KMS-11 (cell line): ENCODE measurements at regions not wholly inside any gene's neighbourhood (a gene's known extent, or its start where the extent isn't known, plus 50 kb on each side); places are given as distances from the start of the nearest gene placed in this dataset.

ENCODE experiments used
- H2AFZ ChIP-seq: fragments of 200-600 bp; sonication (generic); 2 replicates; pipeline ENCODE4 v1.6.1; 2016; ENCODE audit warnings: antibody characterized with exemption, mixed run types, low read depth
- H3K27ac ChIP-seq: fragments of 200-600 bp; sonication (generic); 2 replicates; pipeline ENCODE4 v1.6.1; 2016; ENCODE audit warnings: mild to moderate bottlenecking, mixed run types
- H3K27me3 ChIP-seq: fragments of 200-600 bp; sonication (generic); 2 replicates; pipeline ENCODE4 v1.6.1; 2017; ENCODE audit warnings: mild to moderate bottlenecking, low read depth, mixed run types, moderate library complexity; ENCODE audit not compliant: insufficient read depth
- H3K36me3 ChIP-seq: fragments of 200-600 bp; sonication (generic); 2 replicates; pipeline ENCODE4 v1.6.1; 2017; ENCODE audit warnings: mild to moderate bottlenecking, mixed run types; ENCODE audit not compliant: insufficient read depth
- H3K4me1 ChIP-seq: fragments of 200-600 bp; sonication (generic); 2 replicates; pipeline ENCODE4 v1.6.1; 2016; ENCODE audit warnings: mild to moderate bottlenecking, low read depth, mixed run types; ENCODE audit not compliant: poor library complexity, severe bottlenecking
- H3K4me2 ChIP-seq: fragments of 200-600 bp; sonication (generic); 2 replicates; pipeline ENCODE4 v1.7.0; 2016; ENCODE audit warnings: mild to moderate bottlenecking, mixed run types
- H3K4me3 ChIP-seq: fragments of 200-600 bp; sonication (generic); IDR thresholded peaks from 2 replicates; pipeline ENCODE4 v1.6.1; 2017; ENCODE audit warnings: low read depth, low read length, mixed read lengths; ENCODE audit not compliant: insufficient read depth
- H3K79me2 ChIP-seq: fragments of 200-600 bp; sonication (generic); 2 replicates; pipeline ENCODE4 v1.6.1; 2016; ENCODE audit warnings: low read depth, mixed run types; ENCODE audit not compliant: insufficient read depth
- H3K9ac ChIP-seq: fragments of 200-600 bp; sonication (generic); 2 replicates; pipeline ENCODE4 v1.6.1; 2016; ENCODE audit warnings: mild to moderate bottlenecking, mixed run types
- H4K20me1 ChIP-seq: fragments of 200-600 bp; sonication (generic); 2 replicates; pipeline ENCODE4 v1.6.1; 2016; ENCODE audit warnings: mild to moderate bottlenecking, mixed run types; ENCODE audit not compliant: insufficient read depth
- CTCF ChIP-seq: fragments of 200-600 bp; sonication (generic); conservative IDR thresholded peaks from 2 replicates; pipeline ENCODE4 v1.6.1; 2017; ENCODE audit warnings: low read depth, mild to moderate bottlenecking, antibody characterized with exemption, low read length, moderate library complexity, mixed read lengths

- Histone ChIP-seq H3K27me3 (no peaks in the 10 kb centered on the region), H3K4me1 (no peaks in the 10 kb centered on the region), H3K9ac (no peak overlapping the region), H3K36me3 (no peaks in the 10 kb centered on the region), H3K27ac (no peak overlapping the region), H2AFZ (no peak overlapping the region), H4K20me1 (no peaks in the 10 kb centered on the region), H3K4me2 (no peak overlapping the region), H3K79me2 (no peaks in the 10 kb centered on the region), H3K4me3 (no peak overlapping the region)
- TF ChIP-seq CTCF: no peak
Observed at GRCh38 chr16:17989255-17989654, 347.3 kb downstream of the NPIPA8 start.

GRCh38 chr16:17988839-17989238, 347.7 kb downstream of the NPIPA8 start:
- Histone ChIP-seq H3K27me3 (no peaks in the 10 kb centered on the region), H3K4me1 (no peaks in the 10 kb centered on the region), H4K20me1 (no peaks in the 10 kb centered on the region), H3K4me2 (no peak overlapping the region), H3K9ac (no peak overlapping the region), H3K79me2 (no peaks in the 10 kb centered on the region), H3K27ac (no peak overlapping the region), H3K4me3 (no peak overlapping the region), H3K36me3 (no peaks in the 10 kb centered on the region), H2AFZ (no peak overlapping the region)
- TF ChIP-seq CTCF: no peak

- Histone ChIP-seq H3K4me2 (no peak overlapping the region), H3K4me1 (no peaks in the 10 kb centered on the region), H3K79me2 (no peaks in the 10 kb centered on the region), H3K36me3 (no peaks in the 10 kb centered on the region), H2AFZ (no peak overlapping the region), H3K4me3 (no peak overlapping the region), H4K20me1 (no peaks in the 10 kb centered on the region), H3K27ac (no peak overlapping the region), H3K9ac (no peak overlapping the region), H3K27me3 (no peaks in the 10 kb centered on the region)
- no peak for TF ChIP-seq CTCF
Observed at GRCh38 chr16:17986991-17987390, 349.5 kb downstream of the NPIPA8 start.

- H4K20me1 ChIP-seq: no peaks in the 10 kb centered on the region
- H3K4me2 ChIP-seq: no peak overlapping the region
- H3K79me2 ChIP-seq: no peaks in the 10 kb centered on the region
- H3K36me3 ChIP-seq: no peaks in the 10 kb centered on the region
- no peak overlapping the region for H3K9ac ChIP-seq
- H3K27me3 ChIP-seq: no peaks in the 10 kb centered on the region
- no peak overlapping the region for H3K4me3 ChIP-seq
- H2AFZ ChIP-seq: no peak overlapping the region
- TF ChIP-seq CTCF: no peak
- no peaks in the 10 kb centered on the region for H3K4me1 ChIP-seq
- H3K27ac ChIP-seq: no peak overlapping the region
Observed at GRCh38 chr16:17984810-17985209, 351.7 kb downstream of the NPIPA8 start.
